ENCODE measurements at regions not wholly inside any gene's neighbourhood (a gene's known extent, or its start where the extent isn't known, plus 50 kb on each side); places are given as distances from the start of the nearest gene placed in this dataset.

DNA sequence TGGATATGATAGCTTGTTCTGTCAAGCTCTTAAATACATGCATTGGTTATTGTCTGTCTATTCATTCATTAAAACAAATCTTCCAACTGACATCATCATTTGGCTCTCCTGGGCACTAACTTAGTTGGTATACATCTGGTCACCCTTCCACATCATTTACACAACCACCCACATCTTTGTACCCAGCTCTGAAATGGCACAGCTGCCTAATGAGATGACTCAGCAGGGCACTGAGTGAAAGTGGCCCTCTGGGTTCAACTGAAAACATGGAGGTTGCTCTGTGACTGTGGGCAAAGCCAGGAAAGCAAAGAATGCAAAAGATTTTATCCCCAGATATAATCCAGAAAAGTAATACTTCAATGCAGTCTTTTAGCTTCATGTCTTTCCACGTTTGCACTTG lies 234.0 kb upstream of the MAP2 start:
- no peak overlapping the region for H3K27ac ChIP-seq
- no peak overlapping the region for H3K4me2 ChIP-seq (ENCODE audit: low read length)
- no peak overlapping the region for H3K9ac ChIP-seq
- no peaks in the 10 kb centered on the region for H3K4me1 ChIP-seq
- H3K36me3 ChIP-seq (ENCODE audit: control insufficient read depth, insufficient read depth, low read length) = no peaks in the 10 kb centered on the region
- H2AFZ ChIP-seq = no peak overlapping the region
- no peaks in the 10 kb centered on the region for H3K79me2 ChIP-seq
- H3K4me3 ChIP-seq (ENCODE audit: low read depth, low read length) = no peak overlapping the region
- no peaks in the 10 kb centered on the region for H3K9me3 ChIP-seq (ENCODE audit: control insufficient read depth, low read length)
- no peaks in the 10 kb centered on the region for H3K27me3 ChIP-seq (ENCODE audit: control insufficient read depth, insufficient read depth, low read length)
- no peak for TF ChIP-seq CTCF (IDR thresholded peaks at IDR 0.05)

DNA sequence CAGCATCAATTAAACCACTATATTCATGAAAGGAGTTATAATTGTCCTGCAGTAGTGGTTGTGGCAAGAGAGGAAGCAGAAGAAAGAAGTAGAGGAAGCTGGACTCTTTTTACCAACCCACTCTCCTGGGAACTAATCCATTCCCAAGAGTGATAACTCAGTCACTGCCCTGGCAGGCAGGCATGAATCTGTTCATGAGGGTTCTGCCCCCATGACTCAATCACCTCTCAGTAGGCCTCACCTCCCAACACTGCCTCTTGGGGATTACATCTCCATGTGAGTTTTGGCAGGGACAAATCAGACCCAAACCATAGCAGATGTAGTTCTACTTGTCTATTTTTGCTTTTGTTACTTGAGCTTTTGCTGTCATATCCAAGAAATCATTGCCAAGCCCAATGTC lies 232.7 kb upstream of the MAP2 start:
- no peak overlapping the region for H2AFZ ChIP-seq
- H3K36me3 ChIP-seq (ENCODE audit: control insufficient read depth, insufficient read depth, low read length) = no peaks in the 10 kb centered on the region
- no peak overlapping the region for H3K4me3 ChIP-seq (ENCODE audit: low read depth, low read length)
- no peak for TF ChIP-seq CTCF (IDR thresholded peaks at IDR 0.05)
- H3K4me1 ChIP-seq = no peaks in the 10 kb centered on the region
- H3K27ac ChIP-seq = no peak overlapping the region
- H3K4me2 ChIP-seq (ENCODE audit: low read length) = no peak overlapping the region
- no peaks in the 10 kb centered on the region for H3K27me3 ChIP-seq (ENCODE audit: control insufficient read depth, insufficient read depth, low read length)
- H3K79me2 ChIP-seq = no peaks in the 10 kb centered on the region
- H3K9me3 ChIP-seq (ENCODE audit: control insufficient read depth, low read length) = no peaks in the 10 kb centered on the region
- no peak overlapping the region for H3K9ac ChIP-seq

- Histone ChIP-seq H3K27ac (no peak overlapping the region), H3K79me2 (no peaks in the 10 kb centered on the region), H3K4me3 (ENCODE audit: low read depth, low read length) (no peak overlapping the region), H2AFZ (no peak overlapping the region), H3K27me3 (ENCODE audit: control insufficient read depth, insufficient read depth, low read length) (no peaks in the 10 kb centered on the region), H3K4me2 (ENCODE audit: low read length) (no peak overlapping the region), H3K4me1 (no peaks in the 10 kb centered on the region), H3K36me3 (ENCODE audit: control insufficient read depth, insufficient read depth, low read length) (no peaks in the 10 kb centered on the region), H3K9ac (no peak overlapping the region), H3K9me3 (ENCODE audit: control insufficient read depth, low read length) (peaks cover 4% of the 10 kb centered on the region)
- no peak for TF ChIP-seq CTCF (IDR thresholded peaks at IDR 0.05)
These were observed 229.1 kb upstream of the MAP2 start for GRCh38 chr2:209194717-209195116.

GRCh38 chr2:209208211-209208610 lies 215.6 kb upstream of the MAP2 start:
- Histone ChIP-seq H3K4me2 (ENCODE audit: low read length) (peak overlapping the region; percentile 66), H3K9ac (no peak overlapping the region), H3K79me2 (no peaks in the 10 kb centered on the region), H3K27me3 (ENCODE audit: control insufficient read depth, insufficient read depth, low read length) (no peaks in the 10 kb centered on the region), H3K27ac (no peak overlapping the region), H3K9me3 (ENCODE audit: control insufficient read depth, low read length) (no peaks in the 10 kb centered on the region), H3K4me1 (no peaks in the 10 kb centered on the region), H3K4me3 (ENCODE audit: low read depth, low read length) (peak overlapping the region; percentile 54), H3K36me3 (ENCODE audit: control insufficient read depth, insufficient read depth, low read length) (no peaks in the 10 kb centered on the region), H2AFZ (peak overlapping the region; percentile 56)
- TF ChIP-seq CTCF (IDR thresholded peaks at IDR 0.05) = peak; percentile 81

DNA sequence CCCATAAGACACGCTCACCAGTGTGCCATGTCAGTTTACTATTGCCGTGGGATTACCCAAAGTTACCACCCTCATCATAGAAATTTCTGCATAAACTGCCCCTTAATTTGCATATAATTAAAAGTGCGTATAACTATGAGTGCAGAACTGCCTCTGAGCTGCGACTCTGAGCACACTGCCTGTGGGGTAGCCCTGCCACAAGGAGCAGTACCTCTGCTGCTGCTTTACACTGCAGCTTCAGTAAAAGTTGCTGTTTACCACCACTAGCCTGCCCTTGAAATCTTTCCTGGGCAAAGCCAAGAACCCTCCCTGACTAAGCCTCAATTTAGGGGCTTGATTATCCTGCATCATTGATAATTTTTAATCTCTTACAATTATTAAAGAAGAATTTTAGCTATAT lies 213.9 kb upstream of the MAP2 start:
- Histone ChIP-seq H3K4me3 (ENCODE audit: low read depth, low read length) (no peak overlapping the region), H3K9me3 (ENCODE audit: control insufficient read depth, low read length) (no peaks in the 10 kb centered on the region), H3K9ac (no peak overlapping the region), H3K4me1 (no peaks in the 10 kb centered on the region), H3K79me2 (no peaks in the 10 kb centered on the region), H3K27me3 (ENCODE audit: control insufficient read depth, insufficient read depth, low read length) (no peaks in the 10 kb centered on the region), H3K36me3 (ENCODE audit: control insufficient read depth, insufficient read depth, low read length) (no peaks in the 10 kb centered on the region), H2AFZ (no peak overlapping the region), H3K27ac (no peak overlapping the region), H3K4me2 (ENCODE audit: low read length) (no peak overlapping the region)
- TF ChIP-seq CTCF (IDR thresholded peaks at IDR 0.05) = no peak
